ENCODE measurements at regions not wholly inside any gene's neighbourhood (a gene's known extent, or its start where the extent isn't known, plus 50 kb on each side); places are given as distances from the start of the nearest gene placed in this dataset.

DNA sequence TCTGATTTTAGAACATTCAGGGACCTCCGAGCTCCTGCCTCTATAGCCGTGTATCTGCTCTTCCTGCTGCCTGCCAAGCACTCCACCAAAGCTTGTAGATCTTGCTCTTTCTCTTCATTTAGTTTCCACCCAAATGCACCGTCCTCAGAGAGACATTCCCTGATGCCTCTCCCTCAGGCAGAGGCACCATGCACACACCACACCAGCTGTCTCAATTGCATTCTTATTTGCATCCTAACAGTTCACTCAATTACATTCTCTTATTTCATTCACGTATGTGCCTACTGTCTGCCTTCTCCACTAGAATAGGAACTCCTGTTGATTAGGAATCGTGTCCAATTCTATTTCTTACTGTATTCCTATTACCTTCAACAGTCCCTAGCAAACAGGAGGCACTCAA lies 845.4 kb upstream of the TMEM132C start:
- TF ChIP-seq, protein P1, sequence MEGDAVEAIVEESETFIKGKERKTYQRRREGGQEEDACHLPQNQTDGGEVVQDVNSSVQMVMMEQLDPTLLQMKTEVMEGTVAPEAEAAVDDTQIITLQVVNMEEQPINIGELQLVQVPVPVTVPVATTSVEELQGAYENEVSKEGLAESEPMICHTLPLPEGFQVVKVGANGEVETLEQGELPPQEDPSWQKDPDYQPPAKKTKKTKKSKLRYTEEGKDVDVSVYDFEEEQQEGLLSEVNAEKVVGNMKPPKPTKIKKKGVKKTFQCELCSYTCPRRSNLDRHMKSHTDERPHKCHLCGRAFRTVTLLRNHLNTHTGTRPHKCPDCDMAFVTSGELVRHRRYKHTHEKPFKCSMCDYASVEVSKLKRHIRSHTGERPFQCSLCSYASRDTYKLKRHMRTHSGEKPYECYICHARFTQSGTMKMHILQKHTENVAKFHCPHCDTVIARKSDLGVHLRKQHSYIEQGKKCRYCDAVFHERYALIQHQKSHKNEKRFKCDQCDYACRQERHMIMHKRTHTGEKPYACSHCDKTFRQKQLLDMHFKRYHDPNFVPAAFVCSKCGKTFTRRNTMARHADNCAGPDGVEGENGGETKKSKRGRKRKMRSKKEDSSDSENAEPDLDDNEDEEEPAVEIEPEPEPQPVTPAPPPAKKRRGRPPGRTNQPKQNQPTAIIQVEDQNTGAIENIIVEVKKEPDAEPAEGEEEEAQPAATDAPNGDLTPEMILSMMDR (IDR thresholded peaks at IDR 0.05) = no peak
- no peak for TF ChIP-seq EZH2 (IDR thresholded peaks at IDR 0.05)
